Cardiac fibroblast (primary cell): ENCODE measurements at regions not wholly inside any gene's neighbourhood (a gene's known extent, or its start where the extent isn't known, plus 50 kb on each side); places are given as distances from the start of the nearest gene placed in this dataset.

ENCODE experiments used
- DNase-seq, 2 donors: peaks; one replicate each; pipeline versions ENCODE4 v3.0.0 to v3.0.0-alpha.2; 2010; ENCODE audit warnings: low read depth in 2 of 2
- H3K4me3 ChIP-seq, 2 donors: replicated peaks in 1 of 2; 1 replicate in 1 of 2; 2 replicates in 1 of 2; pipeline ENCODE4 v1.5.1; 2011; ENCODE audit warnings: low read depth in 2 of 2, low read length in 2 of 2, mild to moderate bottlenecking in 2 of 2, moderate library complexity in 1 of 2
- CTCF ChIP-seq: IDR thresholded peaks from one replicate; pipeline ENCODE4 v1.5.1; 2011; ENCODE audit warnings: low read depth, mild to moderate bottlenecking, low read length, inconsistent platforms

GRCh38 chr22:47899894-47900293 lies 1137.4 kb downstream of the TBC1D22A start:
- no peak for TF ChIP-seq CTCF
- no peak for DNase-seq
- no peak overlapping the region for H3K4me3 ChIP-seq

- no peak for TF ChIP-seq CTCF
- no peak overlapping the region for H3K4me3 ChIP-seq
- no peak for DNase-seq
Observed at GRCh38 chr22:47898946-47899345, 1136.5 kb downstream of the TBC1D22A start.

- DNase-seq, result no peak
- TF ChIP-seq CTCF, result no peak
- no peak overlapping the region for H3K4me3 ChIP-seq
Observed at GRCh38 chr22:47891609-47892008, 1129.2 kb downstream of the TBC1D22A start.

GRCh38 chr22:47888817-47889216 lies 1126.4 kb downstream of the TBC1D22A start:
- DNase-seq, result no peak
- no peak for TF ChIP-seq CTCF
- H3K4me3 ChIP-seq, result no peak overlapping the region

GRCh38 chr22:47884775-47885174 lies 1122.3 kb downstream of the TBC1D22A start:
- TF ChIP-seq CTCF, result no peak

GRCh38 chr22:47884200-47884599 lies 1121.8 kb downstream of the TBC1D22A start:
- no peak overlapping the region for H3K4me3 ChIP-seq
- DNase-seq, result no peak
- TF ChIP-seq CTCF, result no peak

More at GRCh38 chr22:47884775-47885174, 1122.3 kb downstream of the TBC1D22A start:
- H3K4me3 ChIP-seq, result no peak overlapping the region
- DNase-seq, result no peak

- no peak overlapping the region for H3K4me3 ChIP-seq
- no peak for TF ChIP-seq CTCF
- no peak for DNase-seq
Observed at GRCh38 chr22:47883757-47884156, 1121.3 kb downstream of the TBC1D22A start.
